CD4-positive, alpha-beta T cell treated with Interleukin-1 beta for 1 hour (primary cell): ENCODE measurements at regions not wholly inside any gene's neighbourhood (a gene's known extent, or its start where the extent isn't known, plus 50 kb on each side); places are given as distances from the start of the nearest gene placed in this dataset.

ENCODE experiments used
- DNase-seq, 2 donors: peaks; one replicate each; pipeline ENCODE4 v3.0.0-alpha.2; 2020 to 2022

DNA sequence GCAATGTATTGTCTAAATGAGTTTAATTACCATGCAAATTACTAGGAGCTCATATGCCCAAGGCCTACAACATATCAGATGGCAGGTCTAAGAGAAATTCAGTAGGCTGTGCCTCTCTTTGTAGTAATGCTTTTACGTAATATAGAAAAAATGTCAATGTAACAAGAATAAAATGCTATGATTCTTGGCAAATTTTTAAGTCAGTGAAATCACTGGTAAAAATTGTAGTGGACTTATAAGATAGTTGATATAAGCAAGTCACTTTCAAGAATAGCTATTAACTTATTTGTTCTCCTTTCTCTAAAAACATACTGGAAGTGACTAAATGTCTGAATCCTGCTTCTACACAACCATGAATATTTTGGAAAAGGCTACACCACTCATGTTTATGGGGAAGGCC is 707.8 kb downstream of the TUSC7 start:
- no peak for DNase-seq

DNA sequence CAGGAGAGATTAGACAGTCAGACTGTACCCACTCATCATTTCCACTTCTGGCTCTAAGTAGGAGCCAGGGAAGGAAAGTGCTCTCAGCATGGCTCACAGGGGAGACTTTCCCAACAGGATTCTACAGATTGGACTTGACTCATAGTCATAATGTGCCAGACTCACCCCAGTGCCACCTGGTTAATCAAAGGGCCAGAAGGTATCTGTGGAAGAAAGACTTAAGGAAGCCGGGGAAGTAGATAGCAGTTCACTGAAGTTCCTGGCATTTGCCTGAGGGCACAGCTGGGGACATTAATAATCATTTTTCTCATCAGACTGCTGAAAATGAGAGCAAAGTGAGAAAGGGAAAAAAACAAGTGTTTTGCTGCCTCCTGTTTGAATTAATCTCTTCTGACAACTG is 717.5 kb downstream of the TUSC7 start:
- DNase-seq = no peak

- no peak for DNase-seq
Measured at GRCh38 chr3:117433427-117433826, 723.8 kb downstream of the TUSC7 start.

- no peak for DNase-seq
Measured at GRCh38 chr3:117434661-117435412, 725.3 kb downstream of the TUSC7 start.

DNA sequence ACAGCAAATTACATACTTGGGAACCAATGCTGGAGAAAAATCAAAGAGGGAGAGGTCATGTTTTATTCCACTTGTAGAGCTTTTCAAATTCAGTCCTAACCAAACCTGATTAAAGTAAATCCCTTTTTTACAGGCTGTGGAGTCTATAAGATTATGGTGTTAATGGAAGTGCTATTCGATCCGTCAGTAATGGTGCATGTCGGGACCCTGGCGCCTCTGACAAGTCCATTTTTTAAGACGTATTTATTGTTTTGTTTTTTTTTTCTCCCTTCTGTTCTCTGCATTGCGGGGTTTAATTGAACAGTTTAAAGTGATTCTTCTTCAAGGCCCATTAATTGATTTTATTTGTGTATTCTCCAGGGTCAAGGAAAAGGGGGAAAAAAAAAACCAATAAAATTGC is 725.9 kb downstream of the TUSC7 start:
- DNase-seq = no peak

DNA sequence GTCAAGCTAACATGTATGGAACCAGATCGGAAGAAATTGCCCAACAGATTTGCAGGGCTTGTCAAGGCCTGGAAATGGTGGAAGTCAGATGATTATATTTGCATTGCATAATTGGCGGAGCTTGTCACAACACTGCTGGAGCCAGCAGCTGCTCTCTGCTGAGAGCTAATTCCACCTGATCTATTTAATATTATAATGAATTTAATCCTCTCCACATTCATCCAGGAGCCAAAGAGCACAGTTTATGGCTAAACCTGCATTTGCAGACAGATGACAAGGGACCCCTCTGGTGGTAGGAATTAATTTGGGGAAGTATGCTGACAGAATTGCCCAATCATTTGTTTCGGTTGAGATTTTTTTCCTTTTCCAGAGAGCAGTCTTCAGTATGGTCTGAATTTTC is 730.2 kb downstream of the TUSC7 start:
- DNase-seq = no peak

DNA sequence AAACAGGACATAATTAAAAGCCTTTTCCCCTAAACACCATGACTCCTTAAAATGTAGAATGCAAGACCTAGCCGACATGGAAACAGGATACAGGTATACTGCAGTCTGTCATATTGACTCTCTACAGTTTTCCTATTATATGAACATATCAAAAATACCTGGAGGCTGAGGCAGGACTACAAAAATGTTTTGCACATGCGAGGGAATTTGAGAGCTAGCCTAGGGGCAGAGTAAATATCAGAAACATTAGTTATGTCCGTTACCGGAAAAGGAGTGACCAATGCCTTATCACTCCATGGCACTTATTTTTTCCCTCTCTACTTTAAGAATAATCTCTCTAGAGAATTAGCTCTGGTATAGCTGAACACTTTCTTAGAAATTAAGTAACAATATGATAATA is 732.3 kb downstream of the TUSC7 start:
- DNase-seq = no peak

DNA sequence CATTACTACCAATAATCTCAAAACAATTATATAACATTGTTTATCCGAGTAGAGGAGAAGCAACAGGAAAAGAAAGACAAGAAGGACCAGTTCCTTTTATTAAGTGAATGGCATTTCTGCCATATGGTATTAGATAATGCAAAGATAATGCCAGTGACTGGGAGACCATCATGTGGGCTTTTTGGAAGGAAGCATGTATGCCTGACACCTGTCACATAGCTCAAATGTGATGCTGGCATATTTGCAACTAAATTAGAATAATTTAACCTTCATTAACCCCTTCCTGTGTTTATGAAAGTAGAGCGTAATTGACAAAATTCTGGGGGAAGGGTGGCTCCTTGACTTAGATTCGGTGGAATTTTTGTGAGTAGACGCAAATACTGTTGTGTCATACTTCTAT is 733.0 kb downstream of the TUSC7 start:
- no peak for DNase-seq

DNA sequence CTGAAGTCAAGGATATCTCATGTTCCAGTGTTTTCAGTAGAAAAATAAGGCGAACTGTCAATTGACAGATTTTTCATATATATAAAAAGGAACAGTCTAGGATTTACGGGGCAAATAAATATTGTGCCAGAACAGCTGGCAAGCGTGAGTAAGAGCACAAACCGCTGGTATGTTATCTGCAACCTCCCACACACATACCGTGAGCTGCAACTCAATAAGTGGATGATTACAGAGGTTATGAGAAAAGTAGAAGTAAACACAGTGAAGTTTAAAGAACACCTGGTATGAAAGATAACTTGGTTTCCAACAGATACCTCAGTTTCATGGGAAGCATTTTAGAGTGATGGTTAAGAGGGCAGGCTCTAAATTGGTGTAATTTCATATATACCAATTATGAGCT is 733.4 kb downstream of the TUSC7 start:
- DNase-seq = no peak

GRCh38 chr3:117444175-117444574 is 734.6 kb downstream of the TUSC7 start:
- DNase-seq = no peak

GRCh38 chr3:117447419-117447818 is 737.8 kb downstream of the TUSC7 start:
- DNase-seq = no peak

GRCh38 chr3:117450026-117450425 is 740.4 kb downstream of the TUSC7 start:
- DNase-seq = no peak

- DNase-seq = no peak
Measured at GRCh38 chr3:117454254-117454653, 744.7 kb downstream of the TUSC7 start.

DNA sequence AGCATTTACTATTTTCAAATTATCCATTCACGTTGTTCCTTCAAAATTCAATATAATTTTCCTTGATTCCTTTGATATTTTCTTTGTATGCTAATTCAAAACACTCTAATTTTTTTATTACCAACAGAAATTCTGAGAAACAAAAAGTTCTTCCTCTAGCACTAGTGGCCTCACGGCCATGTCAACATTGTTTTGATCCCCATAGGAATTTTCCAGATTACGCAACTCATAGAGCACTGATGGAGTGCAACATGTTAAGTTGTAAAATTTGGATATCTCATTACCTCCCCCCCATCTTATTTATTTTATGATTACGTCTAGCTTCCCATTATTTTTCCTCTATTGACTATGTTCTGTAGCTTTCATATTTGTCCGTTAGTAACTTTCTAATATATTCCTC is 745.3 kb downstream of the TUSC7 start:
- no peak for DNase-seq

- no peak for DNase-seq
Measured at GRCh38 chr3:117455782-117456181, 746.2 kb downstream of the TUSC7 start.

- DNase-seq = no peak
Measured at GRCh38 chr3:117463276-117464115, 753.9 kb downstream of the TUSC7 start.

- DNase-seq = no peak
Measured at GRCh38 chr3:117471831-117472230, 762.3 kb downstream of the TUSC7 start.

GRCh38 chr3:117473981-117474538 is 764.5 kb downstream of the TUSC7 start:
- no peak for DNase-seq

- no peak for DNase-seq
Measured at GRCh38 chr3:117476572-117476971, 767.0 kb downstream of the TUSC7 start.

GRCh38 chr3:117477214-117477755 is 767.7 kb downstream of the TUSC7 start:
- DNase-seq = no peak

DNA sequence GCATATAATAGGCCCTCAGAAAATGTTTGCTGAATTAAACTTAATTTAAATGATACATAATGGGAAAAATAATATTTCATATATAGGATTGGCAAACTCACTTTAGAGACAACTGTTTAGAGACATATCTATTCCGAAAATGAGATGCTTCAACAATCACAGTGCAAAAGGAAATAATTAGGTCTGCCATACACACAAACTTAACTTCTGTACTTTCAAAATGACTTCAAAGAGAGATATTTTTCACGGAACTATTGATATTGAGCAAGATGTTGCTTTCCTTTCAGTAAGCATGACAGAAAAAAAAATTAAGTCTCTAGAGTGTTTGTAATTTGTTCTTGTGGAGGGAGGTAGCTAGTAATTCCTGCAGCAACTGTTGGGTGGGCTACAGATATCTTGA is 769.5 kb downstream of the TUSC7 start:
- no peak for DNase-seq

DNA sequence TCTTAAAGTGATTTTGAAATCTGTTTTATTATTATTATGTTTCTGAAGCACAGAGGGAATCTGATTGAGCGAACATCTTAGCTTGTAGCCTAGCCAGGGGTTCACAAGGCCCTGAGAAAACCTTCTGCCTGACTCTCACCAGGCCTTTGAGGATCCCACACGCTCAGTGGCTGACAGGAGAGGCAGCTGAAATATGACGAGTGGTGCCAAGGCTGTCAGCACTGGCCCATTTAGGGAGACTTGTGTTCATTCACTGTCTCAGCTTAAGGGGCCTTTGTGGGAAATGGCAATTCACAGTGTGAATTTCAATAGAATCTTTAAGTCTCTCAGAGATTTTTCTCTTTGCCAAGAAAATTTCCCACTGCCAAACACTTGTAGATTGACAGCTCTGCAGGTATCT is 770.9 kb downstream of the TUSC7 start:
- no peak for DNase-seq

GRCh38 chr3:117480972-117481371 is 771.4 kb downstream of the TUSC7 start:
- no peak for DNase-seq

GRCh38 chr3:117483839-117484238 is 774.3 kb downstream of the TUSC7 start:
- no peak for DNase-seq
